SK-N-SH treated with all-trans-retinoic acid at 6 μM for 48 hours (cell line): ENCODE measurements at regions not wholly inside any gene's neighbourhood (a gene's known extent, or its start where the extent isn't known, plus 50 kb on each side); places are given as distances from the start of the nearest gene placed in this dataset.

ENCODE experiments used
- BACH2 ChIP-seq: fragments of 250-450 bp; sonication (Bioruptor Pico); IDR thresholded peaks from 2 replicates; pipeline ENCODE4 v1.9.0; 2021; ENCODE audit warnings: mild to moderate bottlenecking, borderline replicate concordance
- SNAI2 ChIP-seq: fragments of 250-450 bp; sonication (Bioruptor Pico); IDR thresholded peaks from 2 replicates; pipeline ENCODE4 v1.5.0; 2020; ENCODE audit warnings: mild to moderate bottlenecking, moderate library complexity
- ZFP30 ChIP-seq: fragments of 450-650 bp; formaldehyde crosslinking; IDR thresholded peaks from 2 replicates; pipeline ENCODE4 v1.5.0; 2022; ENCODE audit warnings: mild to moderate bottlenecking, moderate library complexity
- TF ChIP-seq, protein P1 (sequence below): fragments of 250-450 bp; sonication (Bioruptor Pico); IDR thresholded peaks from 2 replicates; pipeline ENCODE4 v1.8.0; 2020; ENCODE audit warnings: mild to moderate bottlenecking, moderate library complexity, borderline replicate concordance
- TF ChIP-seq, protein P2 (sequence below): fragments of 250-450 bp; sonication (Bioruptor Pico); IDR thresholded peaks from 2 replicates; pipeline ENCODE4 v1.5.0; 2020; ENCODE audit warnings: mild to moderate bottlenecking, moderate library complexity

DNA sequence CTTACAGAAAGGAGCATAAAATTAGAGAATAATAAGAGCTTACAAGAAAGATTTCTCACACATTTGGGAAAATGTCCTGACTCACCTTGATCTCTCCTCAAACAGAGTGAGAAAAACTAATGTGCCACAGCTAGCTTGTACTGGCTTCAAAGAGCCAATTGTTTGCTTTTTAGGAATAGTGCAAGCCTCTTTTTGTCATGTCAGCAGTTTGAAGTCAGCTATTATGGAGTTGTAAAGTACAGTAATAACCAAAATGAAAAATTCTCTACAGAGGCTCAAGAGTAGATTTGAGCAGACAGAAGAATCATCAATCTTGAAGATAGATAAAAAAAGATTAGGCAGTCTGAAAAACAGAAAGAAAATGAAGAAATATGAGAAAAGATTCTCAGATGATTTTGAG lies 313.4 kb upstream of the GPR149 start:
- TF ChIP-seq SNAI2: no peak
- no peak for TF ChIP-seq BACH2 (CRISPR knock-in tag)
- no peak for TF ChIP-seq ZFP30
- TF ChIP-seq, protein P1, sequence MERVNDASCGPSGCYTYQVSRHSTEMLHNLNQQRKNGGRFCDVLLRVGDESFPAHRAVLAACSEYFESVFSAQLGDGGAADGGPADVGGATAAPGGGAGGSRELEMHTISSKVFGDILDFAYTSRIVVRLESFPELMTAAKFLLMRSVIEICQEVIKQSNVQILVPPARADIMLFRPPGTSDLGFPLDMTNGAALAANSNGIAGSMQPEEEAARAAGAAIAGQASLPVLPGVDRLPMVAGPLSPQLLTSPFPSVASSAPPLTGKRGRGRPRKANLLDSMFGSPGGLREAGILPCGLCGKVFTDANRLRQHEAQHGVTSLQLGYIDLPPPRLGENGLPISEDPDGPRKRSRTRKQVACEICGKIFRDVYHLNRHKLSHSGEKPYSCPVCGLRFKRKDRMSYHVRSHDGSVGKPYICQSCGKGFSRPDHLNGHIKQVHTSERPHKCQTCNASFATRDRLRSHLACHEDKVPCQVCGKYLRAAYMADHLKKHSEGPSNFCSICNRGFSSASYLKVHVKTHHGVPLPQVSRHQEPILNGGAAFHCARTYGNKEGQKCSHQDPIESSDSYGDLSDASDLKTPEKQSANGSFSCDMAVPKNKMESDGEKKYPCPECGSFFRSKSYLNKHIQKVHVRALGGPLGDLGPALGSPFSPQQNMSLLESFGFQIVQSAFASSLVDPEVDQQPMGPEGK (CRISPR knock-in tag): no peak
- TF ChIP-seq, protein P2, sequence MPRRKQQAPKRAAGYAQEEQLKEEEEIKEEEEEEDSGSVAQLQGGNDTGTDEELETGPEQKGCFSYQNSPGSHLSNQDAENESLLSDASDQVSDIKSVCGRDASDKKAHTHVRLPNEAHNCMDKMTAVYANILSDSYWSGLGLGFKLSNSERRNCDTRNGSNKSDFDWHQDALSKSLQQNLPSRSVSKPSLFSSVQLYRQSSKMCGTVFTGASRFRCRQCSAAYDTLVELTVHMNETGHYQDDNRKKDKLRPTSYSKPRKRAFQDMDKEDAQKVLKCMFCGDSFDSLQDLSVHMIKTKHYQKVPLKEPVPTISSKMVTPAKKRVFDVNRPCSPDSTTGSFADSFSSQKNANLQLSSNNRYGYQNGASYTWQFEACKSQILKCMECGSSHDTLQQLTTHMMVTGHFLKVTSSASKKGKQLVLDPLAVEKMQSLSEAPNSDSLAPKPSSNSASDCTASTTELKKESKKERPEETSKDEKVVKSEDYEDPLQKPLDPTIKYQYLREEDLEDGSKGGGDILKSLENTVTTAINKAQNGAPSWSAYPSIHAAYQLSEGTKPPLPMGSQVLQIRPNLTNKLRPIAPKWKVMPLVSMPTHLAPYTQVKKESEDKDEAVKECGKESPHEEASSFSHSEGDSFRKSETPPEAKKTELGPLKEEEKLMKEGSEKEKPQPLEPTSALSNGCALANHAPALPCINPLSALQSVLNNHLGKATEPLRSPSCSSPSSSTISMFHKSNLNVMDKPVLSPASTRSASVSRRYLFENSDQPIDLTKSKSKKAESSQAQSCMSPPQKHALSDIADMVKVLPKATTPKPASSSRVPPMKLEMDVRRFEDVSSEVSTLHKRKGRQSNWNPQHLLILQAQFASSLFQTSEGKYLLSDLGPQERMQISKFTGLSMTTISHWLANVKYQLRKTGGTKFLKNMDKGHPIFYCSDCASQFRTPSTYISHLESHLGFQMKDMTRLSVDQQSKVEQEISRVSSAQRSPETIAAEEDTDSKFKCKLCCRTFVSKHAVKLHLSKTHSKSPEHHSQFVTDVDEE: no peak
